HG02884 (cell line): ENCODE measurements at regions not wholly inside any gene's neighbourhood (a gene's known extent, or its start where the extent isn't known, plus 50 kb on each side); places are given as distances from the start of the nearest gene placed in this dataset.
"Not testable (repeated sequence)": the region's sequence is repeated elsewhere in the genome, so short reads cannot be mapped to it uniquely, and the experiment has no call there.

ENCODE experiments used
- ATAC-seq: cut with Tn5 transposase; IDR thresholded peaks from one replicate; pipeline ENCODE4 v1.9.1; 2021; ENCODE audit warnings: mild to moderate bottlenecking, moderate library complexity; ENCODE audit not compliant: unreplicated experiment

DNA sequence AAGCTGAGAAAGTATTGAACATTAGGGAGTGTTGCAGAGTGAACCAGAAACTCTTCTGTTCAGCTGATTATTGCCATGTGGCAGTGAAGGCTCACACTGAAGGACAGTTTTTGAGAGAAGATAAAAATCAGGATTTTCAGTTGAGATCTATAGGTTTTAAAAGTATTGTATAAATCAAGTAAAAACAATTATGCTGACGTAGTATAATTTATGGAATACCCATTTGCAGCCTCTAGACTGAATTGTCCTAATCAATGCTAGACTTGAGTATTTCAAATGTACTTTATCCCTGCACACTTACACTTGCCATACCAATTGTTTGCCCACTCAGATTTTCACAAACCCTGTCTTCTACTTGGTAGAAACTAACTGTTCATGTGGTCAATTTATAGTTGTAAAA lies 245.8 kb downstream of the FRK start:
- ATAC-seq = no peak

DNA sequence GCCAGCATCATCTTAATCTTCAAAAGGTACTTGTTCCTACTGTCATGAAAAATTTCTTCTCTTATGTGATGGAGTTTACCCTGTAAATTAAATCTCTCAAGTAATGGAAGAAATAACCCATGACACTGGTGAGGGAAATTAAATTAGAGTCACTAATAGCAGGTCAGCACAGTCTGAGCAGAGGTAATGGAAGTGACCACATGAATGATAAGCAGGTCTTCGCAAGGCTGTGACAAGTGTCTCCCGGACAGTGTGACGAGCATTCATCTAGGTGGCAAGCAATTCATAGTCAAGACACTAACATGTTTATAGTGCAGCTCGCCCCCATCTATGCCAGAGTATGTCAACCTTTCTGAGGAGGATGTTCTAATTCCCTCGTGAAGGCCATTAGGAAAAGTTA lies 249.2 kb downstream of the FRK start:
- ATAC-seq = no peak

DNA sequence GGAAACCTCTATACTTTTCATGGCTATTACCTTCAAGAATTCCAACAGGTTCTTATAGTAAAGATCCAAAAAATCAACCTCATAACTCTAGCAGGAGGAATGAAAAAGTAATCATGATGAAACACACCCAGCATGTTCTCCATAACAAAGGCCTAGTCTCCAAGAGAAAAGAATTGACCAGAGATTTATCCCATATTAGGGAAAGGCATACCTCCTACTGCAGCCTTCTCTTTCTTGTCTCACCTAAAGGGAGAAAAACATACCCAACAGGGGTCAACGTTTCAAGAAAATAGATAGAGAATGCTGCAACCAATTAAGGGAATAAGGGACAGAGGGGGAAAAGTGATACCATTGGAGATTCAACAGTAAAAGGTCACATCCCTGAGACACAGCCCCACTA lies 262.5 kb downstream of the FRK start:
- ATAC-seq = no peak

DNA sequence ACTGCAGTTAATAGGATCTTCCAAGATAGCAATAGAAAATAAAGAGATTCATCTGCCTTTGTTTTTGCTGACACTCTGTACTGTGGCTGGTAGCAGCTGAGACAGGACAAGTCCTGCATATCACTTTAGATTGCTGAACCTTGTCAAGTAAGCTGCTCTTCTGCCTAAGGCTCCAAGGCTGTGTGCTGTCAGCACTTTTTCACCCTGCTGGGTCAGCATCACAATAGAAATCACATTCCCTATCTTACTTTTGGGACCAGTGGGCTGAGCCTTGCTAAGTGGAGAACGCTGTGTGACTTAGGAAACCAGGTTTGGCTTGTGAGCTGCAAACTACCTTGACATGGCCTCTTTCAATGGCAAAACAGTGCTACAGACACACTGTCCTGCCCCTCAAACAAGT lies 263.9 kb downstream of the FRK start:
- no peak for ATAC-seq

DNA sequence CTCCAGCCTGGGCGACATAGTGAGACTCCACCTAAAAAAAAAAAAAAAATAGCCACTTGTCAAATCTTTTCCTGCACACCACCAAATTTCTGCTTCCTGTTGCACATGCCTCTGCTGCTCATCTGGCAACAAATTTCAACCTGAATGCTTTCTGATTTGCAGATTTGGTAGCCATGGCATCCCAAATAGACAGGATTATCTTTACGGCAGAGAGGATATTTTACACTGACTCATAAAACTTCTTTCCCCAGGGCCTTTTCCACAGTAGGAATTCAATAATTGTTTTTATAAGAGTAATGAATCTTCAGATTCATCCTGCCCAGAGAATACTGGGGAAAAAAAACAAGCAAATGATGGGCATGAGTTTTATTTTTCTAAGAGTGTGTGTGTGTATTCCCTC lies 264.6 kb downstream of the FRK start:
- no peak for ATAC-seq

DNA sequence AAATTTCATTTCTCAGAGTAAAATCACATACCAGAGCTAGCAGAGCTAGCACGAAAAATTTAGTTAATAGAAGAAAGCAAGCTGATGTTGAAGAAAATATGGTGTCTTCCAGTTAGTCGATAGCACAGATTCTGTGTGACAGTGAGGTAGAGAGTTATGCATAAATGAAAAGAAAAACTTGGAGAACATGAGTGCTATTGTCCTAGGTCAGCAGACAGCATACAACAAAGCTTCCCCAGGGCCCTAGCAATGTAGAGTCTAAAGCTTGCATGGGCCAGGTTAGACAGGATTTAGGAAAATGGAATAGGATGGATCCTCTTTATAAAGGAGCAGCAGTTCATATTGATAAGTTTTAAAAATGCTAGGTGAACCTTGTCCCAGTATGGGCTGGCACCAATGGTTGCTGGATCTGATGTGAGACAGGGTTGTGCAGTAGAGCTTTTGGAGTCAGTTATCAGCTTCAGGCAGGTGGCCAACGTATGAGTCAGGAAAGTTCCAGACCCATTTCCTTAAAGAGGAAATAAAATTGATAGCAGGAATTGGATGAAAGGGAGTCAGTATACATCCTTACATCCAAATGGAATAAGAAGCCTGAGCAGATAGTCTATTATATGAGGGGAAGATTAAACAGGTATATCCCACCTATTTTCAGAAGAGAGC lies 277.2 kb downstream of the FRK start:
- no peak for ATAC-seq

DNA sequence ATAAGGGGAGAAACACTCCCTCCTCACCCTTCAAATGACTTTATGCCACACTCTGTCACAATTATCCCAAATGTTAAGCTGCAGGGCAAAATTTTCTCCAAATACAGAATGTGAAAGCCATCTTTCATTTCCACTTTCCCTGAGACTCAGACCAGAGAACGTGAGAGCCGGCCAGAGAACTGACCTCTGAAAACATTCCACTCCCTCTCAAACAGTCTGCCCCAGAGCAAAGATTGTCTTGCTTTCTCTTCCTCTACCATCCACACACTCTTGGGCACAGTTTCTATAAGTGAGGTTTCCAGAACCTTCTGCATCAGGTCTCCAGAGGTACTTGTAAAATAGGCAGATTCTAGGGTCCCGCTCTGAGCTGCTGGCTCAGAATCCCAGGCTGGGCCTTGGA lies 278.1 kb downstream of the FRK start:
- no peak for ATAC-seq

DNA sequence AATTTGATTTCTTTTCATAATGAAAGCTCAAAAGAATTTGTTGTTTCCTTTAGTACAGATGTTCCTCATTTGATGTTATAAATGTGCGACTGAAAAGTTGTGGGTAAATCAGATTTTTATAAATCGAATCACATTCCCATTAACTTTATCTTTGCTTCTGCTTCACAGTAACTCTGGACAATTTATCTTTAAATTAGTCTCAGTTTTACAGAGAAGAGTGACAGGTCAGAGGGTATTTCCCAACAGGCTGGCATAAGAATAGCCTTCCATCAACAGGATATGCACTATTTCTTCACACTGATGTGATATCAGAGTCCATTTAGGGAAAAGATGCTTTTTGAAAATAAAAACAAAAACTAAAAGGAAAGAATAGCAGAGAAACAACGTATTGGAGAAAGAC lies 286.9 kb downstream of the FRK start:
- no peak for ATAC-seq

DNA sequence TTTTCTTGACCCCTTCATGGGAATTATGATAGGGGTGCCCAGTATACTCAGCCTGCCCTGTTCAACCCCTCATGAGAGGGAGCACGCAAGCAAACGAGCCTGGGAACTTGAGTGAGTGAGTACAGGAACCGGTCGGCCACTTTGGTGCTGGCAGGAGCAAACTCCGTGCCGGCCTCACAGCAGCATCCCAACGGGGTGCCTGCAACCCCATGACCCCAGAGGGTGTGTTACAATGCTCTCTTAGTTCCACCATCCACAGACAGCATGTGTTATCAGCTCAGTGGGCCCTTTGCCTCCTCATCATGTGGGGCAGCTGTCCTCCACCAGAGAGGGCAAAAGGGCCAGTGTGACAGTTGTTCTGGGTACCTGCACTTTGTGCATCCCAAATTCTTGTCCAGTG lies 289.8 kb downstream of the FRK start:
- ATAC-seq = no peak

DNA sequence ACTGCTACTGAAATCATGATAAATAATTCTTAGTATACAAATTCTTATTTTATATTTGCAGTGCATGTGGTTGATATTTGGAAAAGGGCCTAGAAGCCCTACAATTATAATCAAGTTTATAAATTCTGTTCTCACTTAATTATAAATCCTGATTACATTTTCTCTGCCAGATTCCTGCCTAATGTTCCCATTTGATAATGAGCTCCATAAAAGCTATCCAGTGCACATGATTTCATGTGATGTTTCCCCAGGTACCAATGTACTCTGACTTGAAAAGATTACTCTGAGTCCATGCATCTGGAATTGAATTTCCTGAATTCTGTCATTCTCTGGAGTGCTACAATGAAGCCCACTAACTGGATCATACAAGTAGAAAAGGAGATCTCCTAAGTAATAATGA lies 292.2 kb downstream of the FRK start:
- no peak for ATAC-seq

DNA sequence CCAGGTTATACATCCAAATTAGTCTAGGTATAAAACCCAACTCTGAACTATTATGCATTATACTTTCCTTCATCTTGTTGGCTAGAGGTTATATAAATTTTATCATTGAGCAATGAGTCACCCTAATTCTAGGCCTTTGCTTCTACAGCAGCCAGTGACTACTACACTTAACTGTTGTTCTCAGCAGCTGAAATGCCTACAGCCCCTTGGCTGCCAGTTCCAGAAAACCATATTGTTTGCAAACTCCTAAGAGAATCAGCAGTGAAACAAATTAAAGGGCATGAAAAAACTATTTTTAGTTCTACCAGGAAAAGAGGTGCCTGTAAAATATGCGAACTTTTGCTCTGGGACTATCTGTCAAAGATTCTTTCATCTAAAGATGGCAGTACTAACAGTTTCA lies 292.8 kb downstream of the FRK start:
- no peak for ATAC-seq

DNA sequence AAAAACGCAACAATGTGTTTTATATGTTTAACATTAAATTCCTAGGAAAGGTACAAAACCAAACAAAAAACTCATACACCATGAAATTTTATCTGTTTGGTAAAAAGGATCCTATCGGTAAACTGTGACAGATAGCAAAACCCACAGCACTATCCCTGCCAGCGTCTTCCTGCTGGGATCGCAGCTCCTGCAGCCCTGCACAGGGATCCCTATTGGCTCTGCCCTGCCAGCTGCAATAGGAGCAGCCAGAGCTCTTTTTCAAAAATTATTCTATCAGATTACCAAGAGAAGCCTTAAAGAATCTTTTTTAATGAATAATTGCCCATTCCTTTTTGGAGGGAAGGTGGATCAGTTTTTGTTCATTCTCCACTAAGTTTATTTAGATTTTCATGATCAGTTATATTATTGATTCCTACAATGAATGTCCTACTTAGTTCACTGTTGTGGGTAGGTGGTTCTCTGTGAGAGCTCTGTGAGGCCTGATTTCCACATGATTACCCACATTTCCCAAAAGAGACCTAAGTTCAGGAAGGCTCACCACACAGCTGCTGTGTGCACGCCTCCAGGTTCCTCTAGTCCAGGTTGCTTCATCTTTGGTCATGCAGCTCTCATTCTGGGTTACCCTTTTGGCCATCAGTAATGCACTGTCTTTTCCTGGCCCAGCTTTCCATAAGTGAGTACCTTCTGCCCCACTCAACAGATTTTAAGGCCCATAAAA lies 293.8 kb downstream of the FRK start:
- no peak for ATAC-seq

DNA sequence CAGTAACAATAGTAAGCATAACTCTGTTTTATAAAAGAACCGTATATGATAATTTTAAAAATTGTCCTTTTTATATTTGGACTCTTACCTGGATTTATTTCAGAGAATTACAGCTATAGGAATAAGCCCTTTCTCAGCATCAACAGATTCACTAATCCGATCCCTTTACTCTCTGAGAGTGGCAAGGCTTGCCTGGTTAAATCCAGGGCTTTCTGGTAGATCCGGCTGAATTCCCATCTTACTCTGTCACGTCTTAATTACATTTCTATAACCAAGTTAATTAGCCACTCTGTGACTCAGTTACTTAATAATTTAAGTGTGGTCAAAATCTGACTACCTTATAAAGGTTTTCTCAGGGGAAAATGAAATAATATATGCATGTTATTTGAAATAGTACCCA lies 294.7 kb downstream of the FRK start:
- no peak for ATAC-seq

DNA sequence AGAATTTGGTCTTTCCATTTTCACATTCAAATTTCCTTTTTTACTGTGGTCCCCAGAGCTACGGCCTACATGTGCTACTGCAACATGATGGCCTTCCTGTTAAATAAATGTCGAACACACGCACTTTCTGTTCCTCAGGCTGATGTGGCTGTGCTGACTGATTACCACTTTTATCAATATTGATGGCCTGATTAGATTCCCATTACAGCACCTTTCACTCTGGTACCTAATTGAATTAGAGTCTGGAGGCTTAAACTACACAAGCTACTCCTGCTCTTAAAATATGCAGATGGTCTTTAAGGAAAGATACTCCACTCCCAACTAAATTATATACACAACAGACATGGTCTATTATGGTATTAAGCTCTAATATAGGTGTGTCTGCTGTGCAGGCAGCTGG lies 301.6 kb downstream of the FRK start:
- no peak for ATAC-seq

DNA sequence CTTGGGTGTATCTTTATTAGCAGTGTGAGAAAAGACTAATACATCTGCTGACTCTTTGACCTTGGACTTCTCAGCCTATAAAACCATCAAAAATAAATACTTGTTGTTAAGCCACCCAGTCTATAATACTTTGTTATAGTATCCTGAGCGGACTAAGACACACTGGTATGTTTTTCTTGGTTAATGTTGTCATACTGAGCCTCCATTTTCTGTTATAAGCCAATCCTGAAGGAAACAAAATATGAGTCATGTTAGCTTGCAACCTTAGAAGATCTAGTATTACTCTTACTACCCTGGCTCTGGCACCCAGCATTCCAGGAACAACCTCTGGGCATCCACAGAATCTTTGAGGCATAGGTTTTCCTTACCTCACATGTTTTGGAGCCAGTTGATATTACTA lies 307.2 kb downstream of the FRK start:
- ATAC-seq = no peak

DNA sequence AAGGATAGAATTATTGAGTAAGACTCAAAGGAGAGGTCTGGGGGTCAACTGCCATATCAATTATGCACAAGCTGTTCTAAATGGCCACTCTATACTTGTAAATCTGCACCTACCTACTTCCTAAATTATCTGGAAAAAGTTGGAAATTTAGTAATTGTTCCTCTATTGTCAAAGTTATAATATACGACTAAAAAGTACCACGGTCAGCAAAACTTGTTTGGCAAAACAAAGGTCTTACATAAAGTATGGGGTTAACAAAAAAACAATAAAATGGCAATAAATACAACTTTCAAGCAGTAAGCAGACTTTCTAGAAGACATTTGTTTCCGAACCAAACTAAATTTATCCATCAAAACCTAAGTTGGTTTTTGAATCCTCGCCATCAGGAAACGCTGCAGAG lies 309.7 kb downstream of the FRK start:
- no peak for ATAC-seq

DNA sequence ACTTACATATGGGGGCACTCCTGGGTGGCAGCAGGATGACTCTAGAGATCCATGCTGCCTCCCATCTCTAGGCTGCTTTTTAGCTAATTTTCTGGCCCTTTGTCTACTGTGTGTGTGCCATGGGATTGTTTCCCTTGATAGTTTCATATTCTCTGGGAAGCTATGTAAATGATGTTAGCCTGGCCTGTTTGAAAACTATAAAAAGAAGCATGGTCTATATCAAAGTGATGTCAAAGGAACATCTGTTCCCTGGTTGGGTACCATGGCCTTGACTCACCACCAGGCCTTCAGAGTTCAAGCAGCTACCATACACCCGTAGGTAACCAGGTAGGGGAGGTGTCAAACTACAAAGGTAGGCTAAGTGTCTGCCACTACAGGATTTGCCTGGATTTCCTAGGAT lies 310.4 kb downstream of the FRK start:
- no peak for ATAC-seq

DNA sequence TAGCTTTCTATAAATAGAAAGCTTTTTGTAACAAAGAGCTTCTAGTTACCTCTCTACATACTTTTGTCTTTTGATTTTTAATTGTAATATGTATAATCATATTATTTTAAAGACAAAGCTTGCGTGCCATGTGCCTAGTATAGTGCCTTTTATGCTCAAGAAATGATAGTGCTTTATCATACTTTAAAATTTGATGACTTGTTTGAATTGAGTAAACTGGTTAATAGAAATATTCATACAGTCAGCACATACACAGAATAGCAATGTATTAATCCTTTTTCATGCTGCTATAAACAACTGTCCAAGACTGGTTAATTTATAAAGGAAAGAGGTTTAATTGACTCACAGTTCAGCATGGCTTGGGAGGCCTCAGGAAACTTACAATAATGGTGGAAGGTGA lies 313.0 kb downstream of the FRK start:
- no peak for ATAC-seq

DNA sequence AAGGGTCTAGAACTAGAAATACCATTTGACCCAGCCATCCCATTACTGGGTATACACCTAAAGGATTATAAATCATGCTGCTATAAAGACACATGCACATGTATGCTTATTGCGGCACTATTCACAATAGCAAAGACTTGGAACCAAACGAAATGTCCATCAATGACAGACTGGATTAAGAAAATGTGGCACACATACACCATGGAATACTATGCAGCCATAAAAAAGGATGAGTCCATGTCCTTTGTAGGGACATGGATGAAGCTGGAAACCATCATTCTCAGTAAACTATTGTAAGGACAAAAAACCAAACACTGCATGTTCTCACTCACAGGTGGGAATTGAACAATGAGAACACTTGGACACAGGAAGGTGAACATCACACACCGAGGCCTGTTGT lies 314.1 kb downstream of the FRK start:
- not testable (repeated sequence) for ATAC-seq

DNA sequence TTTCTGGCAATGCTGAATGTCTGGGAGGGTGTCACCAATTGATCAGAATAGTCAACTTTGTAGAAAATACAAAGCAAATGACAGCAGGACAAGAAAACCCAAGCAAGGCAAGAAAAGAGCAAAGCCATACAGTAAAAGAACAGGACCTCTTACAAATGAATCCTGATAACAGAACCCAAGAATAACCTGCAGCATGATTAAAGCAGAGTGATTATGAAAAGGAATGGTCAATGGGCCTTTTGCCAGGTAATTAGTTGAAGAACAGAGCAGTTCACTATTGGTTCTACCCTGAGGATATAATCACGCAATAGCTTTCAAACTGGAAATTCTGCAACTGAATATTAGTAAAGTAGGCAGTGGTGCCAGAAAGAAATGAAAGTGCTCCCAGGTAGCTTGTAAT lies 319.8 kb downstream of the FRK start:
- ATAC-seq = no peak

DNA sequence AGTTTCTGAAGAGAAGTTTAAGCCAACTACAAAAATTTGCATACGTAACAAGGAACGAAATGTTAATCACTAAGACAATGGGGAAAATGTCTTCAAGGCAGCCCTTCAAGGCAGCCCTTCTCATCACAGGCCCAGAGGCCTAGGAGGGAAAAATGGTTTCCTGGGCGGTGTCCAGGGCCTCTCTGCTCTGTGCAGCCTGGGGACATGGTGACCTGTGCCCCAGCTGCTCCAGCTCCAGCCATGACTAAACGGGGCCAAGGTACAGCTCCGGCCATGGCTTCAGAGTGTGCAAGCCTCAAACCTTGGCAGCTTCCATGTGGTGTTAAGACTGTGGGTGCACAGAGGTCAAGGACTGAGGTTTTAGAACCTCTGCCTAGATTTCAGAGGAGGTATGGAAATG lies 325.1 kb downstream of the FRK start:
- ATAC-seq = no peak

DNA sequence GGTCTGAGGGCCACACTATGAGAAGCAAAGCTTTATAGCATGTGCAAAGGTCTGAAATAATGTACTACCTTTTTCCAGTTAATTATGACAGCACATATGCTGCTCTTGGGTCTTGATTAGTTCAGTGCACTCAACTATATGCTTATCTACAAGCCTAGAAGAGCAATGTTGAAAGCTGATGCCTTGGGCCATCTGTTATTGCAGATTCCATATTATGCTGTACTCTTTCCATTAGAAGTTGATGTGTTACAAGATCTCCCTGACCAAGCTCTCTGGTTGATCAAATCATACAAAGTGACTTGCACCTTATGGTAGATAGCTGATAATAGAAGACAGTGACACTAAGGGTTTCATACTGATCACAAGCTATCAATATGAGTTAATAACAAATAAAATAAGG lies 327.3 kb downstream of the FRK start:
- no peak for ATAC-seq

DNA sequence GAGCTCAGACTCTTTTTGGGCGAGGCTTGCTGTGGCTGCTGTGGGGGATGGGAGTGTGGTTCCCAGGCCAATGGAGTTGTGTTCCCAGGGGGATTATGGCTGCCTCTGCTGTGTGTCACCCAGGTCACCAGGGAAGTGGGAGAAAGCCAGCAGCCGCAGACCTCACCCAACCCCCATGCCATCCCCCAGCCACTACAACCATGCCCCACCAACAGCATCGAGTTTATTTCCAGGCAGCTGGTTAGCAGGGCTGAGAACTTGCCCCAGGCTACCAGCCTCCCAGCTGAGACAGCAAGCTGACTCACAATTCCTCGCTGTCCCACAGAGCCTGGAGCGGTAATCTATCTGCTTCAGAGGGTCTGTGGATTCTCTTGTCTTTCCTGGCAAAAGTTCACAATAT lies 331.7 kb downstream of the FRK start:
- no peak for ATAC-seq
